ENCODE measurements at regions not wholly inside any gene's neighbourhood (a gene's known extent, or its start where the extent isn't known, plus 50 kb on each side); places are given as distances from the start of the nearest gene placed in this dataset.
"Not testable (repeated sequence)": the region's sequence is repeated elsewhere in the genome, so short reads cannot be mapped to it uniquely, and the experiment has no call there.

- no peak overlapping the region for H2BK20ac ChIP-seq (ENCODE audit: low read depth, low read length, poor library complexity, severe bottlenecking)
- H4K20me1 ChIP-seq (ENCODE audit: control insufficient read depth, insufficient read depth, insufficient read length), result no peaks in the 10 kb centered on the region
- no peak overlapping the region for H2BK120ac ChIP-seq (ENCODE audit: low read depth, low read length, poor library complexity, severe bottlenecking)
- no peak overlapping the region for H2BK15ac ChIP-seq (ENCODE audit: low read depth, low read length)
- no peak overlapping the region for H3K14ac ChIP-seq (ENCODE audit: insufficient read depth, low read length)
- no peaks in the 10 kb centered on the region for H3K4me1 ChIP-seq (ENCODE audit: insufficient read depth, low read length)
- H2BK5ac ChIP-seq (ENCODE audit: insufficient read length, low read length), result no peak overlapping the region
- H2AK5ac ChIP-seq (ENCODE audit: insufficient read length, low read length), result no peak overlapping the region
- H3K79me1 ChIP-seq (ENCODE audit: insufficient read depth, low read depth, low read length, poor library complexity, severe bottlenecking), result no peaks in the 10 kb centered on the region
- no peak overlapping the region for H3K27ac ChIP-seq (ENCODE audit: insufficient read length, low read depth, low read length)
- Mint-ChIP-seq H3K9me3 (no peaks in the 10 kb centered on the region), H3K4me1 (peaks cover 8% of the 10 kb centered on the region in 2 experiments), H3K27me3 (ENCODE audit: low read depth) (no peaks in the 10 kb centered on the region), H3K4me3 (no peak overlapping the region), H3K27ac (no peak overlapping the region), H3K36me3 (ENCODE audit: insufficient read depth in 1 of 3, low read depth in 3 of 3) (no peaks in the 10 kb centered on the region; a peak in 1 of 7 replicates)
- no peak overlapping the region for H4K91ac ChIP-seq (ENCODE audit: insufficient read length, low read depth, low read length)
- no peaks in the 10 kb centered on the region for H3K23me2 ChIP-seq (ENCODE audit: insufficient read length, low read depth, low read length, poor library complexity, severe bottlenecking)
- no peak overlapping the region for H4K8ac ChIP-seq (replicated peaks; ENCODE audit: insufficient read length, low read depth, low read length)
- no peak overlapping the region for H3K18ac ChIP-seq (ENCODE audit: insufficient read length, low read depth, low read length)
- H3K56ac ChIP-seq (ENCODE audit: insufficient read length, low read depth, low read length), result no peak overlapping the region
- no peak overlapping the region for H3T11ph ChIP-seq (ENCODE audit: low read length)
- no peaks in the 10 kb centered on the region for H3K9me3 ChIP-seq (ENCODE audit: control insufficient read depth, low read depth, low read length)
- TF ChIP-seq CTCF (conservative IDR thresholded peaks at IDR 0.05), result no peak
- H3K79me2 ChIP-seq (ENCODE audit: insufficient read depth, low read length), result no peaks in the 10 kb centered on the region
- no peak overlapping the region for H3K9ac ChIP-seq (ENCODE audit: extremely low read depth, insufficient read length, low read length)
- no peak overlapping the region for H2BK12ac ChIP-seq (ENCODE audit: insufficient read length, low read depth, low read length)
- no peaks in the 10 kb centered on the region; the same call in 1 of the 2 replicates for H3K27me3 ChIP-seq (ENCODE audit: insufficient read depth, low read length)
- no peak overlapping the region for H4K5ac ChIP-seq (ENCODE audit: insufficient read length, low read depth, low read length)
- H2AFZ ChIP-seq (ENCODE audit: low read length), result no peak overlapping the region
- no peak overlapping the region for H3K23ac ChIP-seq (ENCODE audit: insufficient read length, low read depth, low read length)
- no peak for DNase-seq
- no peak overlapping the region for H3K4ac ChIP-seq (ENCODE audit: low read depth, low read length)
- H3K4me2 ChIP-seq (ENCODE audit: insufficient read depth, insufficient read length, low read length), result no peak overlapping the region
- no CpG with 5 or more reads among the region's 4 CpGs for WGBS (ENCODE audit: extremely low coverage, insufficient read length, low lambda C conversion rate)
Observed at GRCh38 chr3:71983694-71984093, 198.7 kb upstream of the PROK2 start.

GRCh38 chr3:71982506-71983258 lies 197.7 kb upstream of the PROK2 start:
- H2AK5ac ChIP-seq (ENCODE audit: insufficient read length, low read length); H2BK120ac ChIP-seq (ENCODE audit: low read depth, low read length, poor library complexity, severe bottlenecking); H3K27me3 Mint-ChIP-seq (ENCODE audit: low read depth); H2BK12ac ChIP-seq (ENCODE audit: insufficient read length, low read depth, low read length); H3K14ac ChIP-seq (ENCODE audit: insufficient read depth, low read length); H3K56ac ChIP-seq (ENCODE audit: insufficient read length, low read depth, low read length); H3K27me3 ChIP-seq (ENCODE audit: insufficient read depth, low read length); H4K8ac ChIP-seq (replicated peaks; ENCODE audit: insufficient read length, low read depth, low read length); H3K4me3 Mint-ChIP-seq; H4K20me1 ChIP-seq (ENCODE audit: control insufficient read depth, insufficient read depth, insufficient read length); H3K27ac ChIP-seq (ENCODE audit: insufficient read length, low read depth, low read length); H4K5ac ChIP-seq (ENCODE audit: insufficient read length, low read depth, low read length); DNase-seq; H3T11ph ChIP-seq (ENCODE audit: low read length); H2BK5ac ChIP-seq (ENCODE audit: insufficient read length, low read length); H2BK15ac ChIP-seq (ENCODE audit: low read depth, low read length); H3K79me1 ChIP-seq (ENCODE audit: insufficient read depth, low read depth, low read length, poor library complexity, severe bottlenecking); H3K4ac ChIP-seq (ENCODE audit: low read depth, low read length); H3K23me2 ChIP-seq (ENCODE audit: insufficient read length, low read depth, low read length, poor library complexity, severe bottlenecking); H3K18ac ChIP-seq (ENCODE audit: insufficient read length, low read depth, low read length); H3K4me2 ChIP-seq (ENCODE audit: insufficient read depth, insufficient read length, low read length); H3K9me3 Mint-ChIP-seq; H4K91ac ChIP-seq (ENCODE audit: insufficient read length, low read depth, low read length); H3K23ac ChIP-seq (ENCODE audit: insufficient read length, low read depth, low read length); H2AFZ ChIP-seq (ENCODE audit: low read length); H3K4me1 ChIP-seq (ENCODE audit: insufficient read depth, low read length); H2BK20ac ChIP-seq (ENCODE audit: low read depth, low read length, poor library complexity, severe bottlenecking); H3K79me2 ChIP-seq (ENCODE audit: insufficient read depth, low read length); H3K9me3 ChIP-seq (ENCODE audit: control insufficient read depth, low read depth, low read length); H3K36me3 Mint-ChIP-seq (ENCODE audit: insufficient read depth in 1 of 3, low read depth in 3 of 3); H3K9ac ChIP-seq (ENCODE audit: extremely low read depth, insufficient read length, low read length); H3K27ac Mint-ChIP-seq: not testable (repeated sequence)
- no CpG with 5 or more reads among the region's 9 CpGs for WGBS (ENCODE audit: extremely low coverage, insufficient read length, low lambda C conversion rate)
- H3K4me1 Mint-ChIP-seq, result peaks cover 15 to 17% of the 10 kb centered on the region in 2 experiments

All from H9 (cell line).